GM23338 (cell line): ENCODE measurements at regions not wholly inside any gene's neighbourhood (a gene's known extent, or its start where the extent isn't known, plus 50 kb on each side); places are given as distances from the start of the nearest gene placed in this dataset.

Source experiments
- ATAC-seq: fragments of 200-7000 bp; cut with Tn5 transposase; 3 replicates; pipeline ENCODE4 v1.9.1; 2020
- DNase-seq: peaks from one replicate; pipeline ENCODE4 v3.0.0-alpha.2; 2015; ENCODE audit warnings: low spot score
- H2AFZ ChIP-seq: fragments of 200-600 bp; sonication (generic); 2 replicates; pipeline ENCODE4 v1.8.0; 2016; ENCODE audit warnings: antibody characterized with exemption, mild to moderate bottlenecking, moderate library complexity
- H3F3A ChIP-seq: fragments of 200-600 bp; sonication (generic); replicated peaks from 2 replicates; pipeline ENCODE4 v1.8.0; 2017; ENCODE audit warnings: antibody characterized with exemption, mixed run types, low read depth
- H3K27ac ChIP-seq: fragments of 200-600 bp; sonication (generic); 2 replicates; pipeline ENCODE4 v1.6.1; 2016; ENCODE audit warnings: low read depth
- H3K27me3 ChIP-seq: fragments of 200-600 bp; sonication (generic); 2 replicates; pipeline ENCODE4 v1.8.0; 2016; ENCODE audit warnings: mild to moderate bottlenecking, mixed run types, moderate library complexity; ENCODE audit not compliant: insufficient read depth
- H3K36me3 ChIP-seq: fragments of 200-600 bp; sonication (generic); 2 replicates; pipeline ENCODE4 v1.8.0; 2016; ENCODE audit warnings: mild to moderate bottlenecking; ENCODE audit not compliant: insufficient read depth
- H3K4me1 ChIP-seq: fragments of 200-600 bp; sonication (generic); 2 replicates; pipeline ENCODE4 v1.8.0; 2016; ENCODE audit warnings: mild to moderate bottlenecking, moderate library complexity; ENCODE audit not compliant: insufficient read depth
- H3K4me2 ChIP-seq: fragments of 200-600 bp; sonication (generic); 2 replicates; pipeline ENCODE4 v1.7.1; 2017; ENCODE audit warnings: mixed run types
- H3K4me3 ChIP-seq: fragments of 200-600 bp; sonication (generic); 2 replicates; pipeline ENCODE4 v1.6.1; 2016; ENCODE audit warnings: mixed run types
- H3K79me2 ChIP-seq: fragments of 200-600 bp; sonication (generic); replicated peaks from 2 replicates; pipeline ENCODE4 v1.8.0; 2017; ENCODE audit warnings: mild to moderate bottlenecking; ENCODE audit not compliant: insufficient read depth
- H3K9me2 ChIP-seq: fragments of 200-600 bp; sonication (generic); 2 replicates; pipeline ENCODE4 v1.8.0; 2017; ENCODE audit not compliant: insufficient read depth
- H4K20me1 ChIP-seq: fragments of 200-600 bp; sonication (generic); replicated peaks from 2 replicates; pipeline ENCODE4 v1.8.0; 2017; ENCODE audit warnings: mild to moderate bottlenecking; ENCODE audit not compliant: insufficient read depth
- H3K27ac Mint-ChIP-seq: 2 replicates; pipeline ENCODE4 v1.8.0; 2020; ENCODE audit warnings: inconsistent platforms, mild to moderate bottlenecking, moderate library complexity, mixed read lengths
- H3K27me3 Mint-ChIP-seq: 3 replicates; pipeline ENCODE4 v1.8.0; 2022; ENCODE audit warnings: low read depth, mild to moderate bottlenecking, moderate library complexity, mixed read lengths, inconsistent platforms; ENCODE audit not compliant: insufficient read depth, poor library complexity
- H3K36me3 Mint-ChIP-seq: 3 replicates; pipeline ENCODE4 v1.8.0; 2021; ENCODE audit warnings: low read depth, mild to moderate bottlenecking, inconsistent platforms, moderate library complexity, mixed read lengths
- H3K4me1 Mint-ChIP-seq: 3 replicates; pipeline ENCODE4 v1.8.0; 2020; ENCODE audit warnings: mild to moderate bottlenecking, inconsistent platforms, mixed read lengths
- H3K4me3 Mint-ChIP-seq: 3 replicates; pipeline ENCODE4 v1.8.0; 2021; ENCODE audit warnings: moderate library complexity, mild to moderate bottlenecking, inconsistent platforms, mixed read lengths
- H3K9me3 Mint-ChIP-seq: 3 replicates; pipeline ENCODE4 v1.8.0; 2020; ENCODE audit warnings: moderate library complexity, mild to moderate bottlenecking, inconsistent platforms, mixed read lengths
- CREB1 ChIP-seq: fragments of 250-450 bp; sonication (Bioruptor Pico); IDR thresholded peaks from 2 replicates; pipeline ENCODE4 v1.5.0; 2020; ENCODE audit warnings: low read depth, mild to moderate bottlenecking, moderate library complexity
- ETS1 ChIP-seq: IDR thresholded peaks from 2 replicates; pipeline ENCODE4 v1.6.1; 2016; ENCODE audit warnings: antibody characterized with exemption
- EZH2 ChIP-seq: fragments of 200-600 bp; sonication (generic); IDR thresholded peaks from one replicate; pipeline ENCODE4 v1.8.0; 2017; ENCODE audit warnings: antibody characterized with exemption, mild to moderate bottlenecking, low read depth; ENCODE audit not compliant: unreplicated experiment
- EZH2phosphoT487 ChIP-seq: fragments of 200-600 bp; sonication (generic); IDR thresholded peaks from one replicate; pipeline ENCODE4 v1.8.1; 2018; ENCODE audit warnings: antibody characterized with exemption; ENCODE audit not compliant: unreplicated experiment
- JUNB ChIP-seq: IDR thresholded peaks from one replicate; pipeline ENCODE4 v1.6.1; 2016; ENCODE audit warnings: antibody characterized with exemption; ENCODE audit not compliant: unreplicated experiment
- NANOG ChIP-seq: IDR thresholded peaks from 2 replicates; pipeline ENCODE4 v1.6.1; 2016; ENCODE audit warnings: antibody characterized with exemption, borderline replicate concordance
- POLR2AphosphoS5 ChIP-seq: IDR thresholded peaks from 2 replicates; pipeline ENCODE4 v1.6.1; 2016; ENCODE audit warnings: antibody characterized with exemption, low read depth
- REST ChIP-seq: IDR thresholded peaks from one replicate; pipeline ENCODE4 v1.6.1; 2018; ENCODE audit warnings: antibody characterized with exemption; ENCODE audit not compliant: unreplicated experiment
- STAT1 ChIP-seq: IDR thresholded peaks from one replicate; pipeline ENCODE4 v1.6.1; 2016; ENCODE audit warnings: antibody characterized with exemption; ENCODE audit not compliant: unreplicated experiment
- ZNF114 ChIP-seq: fragments of 250-450 bp; sonication (Bioruptor Pico); IDR thresholded peaks from 2 replicates; pipeline ENCODE4 v1.5.0; 2020; ENCODE audit warnings: mild to moderate bottlenecking, moderate library complexity
- TF ChIP-seq, protein P1 (sequence below), 2 experiments: fragments of 200-600 bp in 1 of 2; sonication (generic) in 1 of 2; conservative IDR thresholded peaks; 2 replicates each; pipeline versions ENCODE4 v1.5.1 to v1.6.1; 2016 to 2017; ENCODE audit warnings: antibody characterized with exemption in 2 of 2, low read depth in 2 of 2, mild to moderate bottlenecking in 2 of 2, moderate library complexity in 1 of 2

DNA sequence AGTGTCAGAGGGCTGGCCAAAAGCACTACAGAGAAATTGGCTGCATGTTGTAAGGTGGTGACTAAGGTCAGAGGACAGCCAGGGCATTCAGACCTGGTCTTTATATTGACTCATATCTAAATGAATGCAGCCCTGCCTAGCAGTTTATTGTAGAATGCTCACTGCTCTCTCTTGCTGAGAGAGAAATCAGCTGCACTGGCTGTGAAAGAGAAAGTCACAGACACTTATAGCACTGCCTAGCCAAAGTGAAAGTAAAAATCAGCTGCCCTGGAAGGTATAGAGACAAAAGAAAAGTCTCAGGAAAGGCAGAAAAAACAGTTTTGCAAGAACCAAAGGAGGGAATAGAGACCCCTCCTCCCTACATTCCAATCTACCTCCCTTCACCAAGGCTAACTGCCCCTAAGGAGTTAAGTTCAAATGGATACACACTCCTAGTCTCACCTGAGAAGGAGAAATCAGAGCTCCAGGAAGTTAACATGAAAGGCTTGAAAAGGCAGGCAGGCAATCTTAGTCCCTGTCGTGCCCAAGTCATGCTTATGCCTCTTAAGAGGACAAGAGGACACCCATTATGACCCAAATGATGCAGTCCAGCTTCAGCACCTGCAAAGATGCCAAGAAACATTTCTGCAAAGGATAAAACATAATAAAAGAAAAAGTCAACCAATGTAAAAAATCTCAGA, 235.1 kb downstream of the RPS4Y2 start:
- H3K27ac Mint-ChIP-seq: no peak overlapping the region

More for the DNA sequence above, 235.1 kb downstream of the RPS4Y2 start:
- Histone ChIP-seq H4K20me1 (no peaks in the 10 kb centered on the region), H3K9me2 (no peaks in the 10 kb centered on the region), H3K4me3 (no peak overlapping the region), H3K4me2 (no peak overlapping the region), H3K27me3 (no peaks in the 10 kb centered on the region), H3F3A (no peaks in the 10 kb centered on the region), H3K79me2 (no peaks in the 10 kb centered on the region), H3K4me1 (no peaks in the 10 kb centered on the region), H2AFZ (no peak overlapping the region), H3K27ac (no peak overlapping the region), H3K36me3 (no peaks in the 10 kb centered on the region)
- no peaks in the 10 kb centered on the region for H3K4me1 Mint-ChIP-seq
- H3K27me3 Mint-ChIP-seq: no peaks in the 10 kb centered on the region
- no peaks in the 10 kb centered on the region; the same call in 2 of the 3 replicates for H3K36me3 Mint-ChIP-seq
- ATAC-seq: no peak
- no peak for DNase-seq
- TF ChIP-seq STAT1 (no peak), EZH2phosphoT487 (no peak), ETS1 (no peak), POLR2AphosphoS5 (no peak), JUNB (no peak), EZH2 (no peak), NANOG (no peak), REST (no peak), ZNF114 (CRISPR knock-in tag) (no peak), CREB1 (CRISPR knock-in tag) (no peak)
- TF ChIP-seq, protein P1, sequence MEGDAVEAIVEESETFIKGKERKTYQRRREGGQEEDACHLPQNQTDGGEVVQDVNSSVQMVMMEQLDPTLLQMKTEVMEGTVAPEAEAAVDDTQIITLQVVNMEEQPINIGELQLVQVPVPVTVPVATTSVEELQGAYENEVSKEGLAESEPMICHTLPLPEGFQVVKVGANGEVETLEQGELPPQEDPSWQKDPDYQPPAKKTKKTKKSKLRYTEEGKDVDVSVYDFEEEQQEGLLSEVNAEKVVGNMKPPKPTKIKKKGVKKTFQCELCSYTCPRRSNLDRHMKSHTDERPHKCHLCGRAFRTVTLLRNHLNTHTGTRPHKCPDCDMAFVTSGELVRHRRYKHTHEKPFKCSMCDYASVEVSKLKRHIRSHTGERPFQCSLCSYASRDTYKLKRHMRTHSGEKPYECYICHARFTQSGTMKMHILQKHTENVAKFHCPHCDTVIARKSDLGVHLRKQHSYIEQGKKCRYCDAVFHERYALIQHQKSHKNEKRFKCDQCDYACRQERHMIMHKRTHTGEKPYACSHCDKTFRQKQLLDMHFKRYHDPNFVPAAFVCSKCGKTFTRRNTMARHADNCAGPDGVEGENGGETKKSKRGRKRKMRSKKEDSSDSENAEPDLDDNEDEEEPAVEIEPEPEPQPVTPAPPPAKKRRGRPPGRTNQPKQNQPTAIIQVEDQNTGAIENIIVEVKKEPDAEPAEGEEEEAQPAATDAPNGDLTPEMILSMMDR (conservative IDR thresholded peaks at IDR 0.05; ENCODE audit: low read depth in 2 of 2): no peak
- H3K9me3 Mint-ChIP-seq: peaks cover 79% of the 10 kb centered on the region
- no peak overlapping the region for H3K4me3 Mint-ChIP-seq
